ENCODE measurements at regions not wholly inside any gene's neighbourhood (a gene's known extent, or its start where the extent isn't known, plus 50 kb on each side); places are given as distances from the start of the nearest gene placed in this dataset.

- no peak overlapping the region for H3K4me3 ChIP-seq (ENCODE audit: low read depth, low read length)
- no peaks in the 10 kb centered on the region for H3K9me3 ChIP-seq (ENCODE audit: control insufficient read depth, insufficient read depth, low read depth, low read length)
- CTCF ChIA-PET = interaction anchor here (0.7 kb wide), 1 partner anchor 1404 kb away, joined by 3 read pairs; no protein-coding TSS in a partner anchor
- no peaks in the 10 kb centered on the region for H3K36me3 ChIP-seq (ENCODE audit: control insufficient read depth in 2 of 2, insufficient read depth in 1 of 2, low read length in 2 of 2)
- no peaks in the 10 kb centered on the region for H3K4me1 ChIP-seq (ENCODE audit: control insufficient read depth, insufficient read depth, low read length)
- POLR2A ChIA-PET = no interaction called here
- H3K27ac ChIP-seq (ENCODE audit: extremely low read depth, low read depth, low read length) = no peak overlapping the region
- no peak for TF ChIP-seq PRDM1 (tag by site-specific recombination; IDR thresholded peaks at IDR 0.05)
- no peak for TF ChIP-seq ZNF16 (tag by site-specific recombination; IDR thresholded peaks at IDR 0.05; ENCODE audit: low read depth)
- no peak for TF ChIP-seq ZNF596 (tag by site-specific recombination; IDR thresholded peaks at IDR 0.05)
- TF ChIP-seq ZNF610 (tag by site-specific recombination; IDR thresholded peaks at IDR 0.05; ENCODE audit: borderline replicate concordance) = no peak
- TF ChIP-seq, protein P1, sequence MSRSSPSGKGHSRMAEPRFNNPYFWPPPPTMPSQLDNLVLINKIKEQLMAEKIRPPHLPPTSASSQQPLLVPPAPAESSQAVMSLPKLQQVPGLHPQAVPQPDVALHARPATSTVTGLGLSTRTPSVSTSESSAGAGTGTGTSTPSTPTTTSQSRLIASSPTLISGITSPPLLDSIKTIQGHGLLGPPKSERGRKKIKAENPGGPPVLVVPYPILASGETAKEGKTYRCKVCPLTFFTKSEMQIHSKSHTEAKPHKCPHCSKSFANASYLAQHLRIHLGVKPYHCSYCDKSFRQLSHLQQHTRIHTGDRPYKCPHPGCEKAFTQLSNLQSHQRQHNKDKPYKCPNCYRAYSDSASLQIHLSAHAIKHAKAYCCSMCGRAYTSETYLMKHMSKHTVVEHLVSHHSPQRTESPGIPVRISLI (tag by site-specific recombination; IDR thresholded peaks at IDR 0.05) = no peak
- no peak for TF ChIP-seq ZNF26 (tag by site-specific recombination; IDR thresholded peaks at IDR 0.05)
- no peak for TF ChIP-seq ZNF514 (tag by site-specific recombination; IDR thresholded peaks at IDR 0.05)
- TF ChIP-seq ZNF48 (tag by site-specific recombination; IDR thresholded peaks at IDR 0.05) = no peak
- TF ChIP-seq, protein P2, sequence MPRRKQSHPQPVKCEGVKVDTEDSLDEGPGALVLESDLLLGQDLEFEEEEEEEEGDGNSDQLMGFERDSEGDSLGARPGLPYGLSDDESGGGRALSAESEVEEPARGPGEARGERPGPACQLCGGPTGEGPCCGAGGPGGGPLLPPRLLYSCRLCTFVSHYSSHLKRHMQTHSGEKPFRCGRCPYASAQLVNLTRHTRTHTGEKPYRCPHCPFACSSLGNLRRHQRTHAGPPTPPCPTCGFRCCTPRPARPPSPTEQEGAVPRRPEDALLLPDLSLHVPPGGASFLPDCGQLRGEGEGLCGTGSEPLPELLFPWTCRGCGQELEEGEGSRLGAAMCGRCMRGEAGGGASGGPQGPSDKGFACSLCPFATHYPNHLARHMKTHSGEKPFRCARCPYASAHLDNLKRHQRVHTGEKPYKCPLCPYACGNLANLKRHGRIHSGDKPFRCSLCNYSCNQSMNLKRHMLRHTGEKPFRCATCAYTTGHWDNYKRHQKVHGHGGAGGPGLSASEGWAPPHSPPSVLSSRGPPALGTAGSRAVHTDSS (tag by site-specific recombination; IDR thresholded peaks at IDR 0.05) = no peak
- TF ChIP-seq ZNF121 (tag by site-specific recombination; IDR thresholded peaks at IDR 0.05) = no peak
- TF ChIP-seq ZBTB21 (tag by site-specific recombination; IDR thresholded peaks at IDR 0.05) = no peak
- no peak for TF ChIP-seq KLF1 (tag by site-specific recombination; IDR thresholded peaks at IDR 0.05)
- no peak for TF ChIP-seq ZNF266 (tag by site-specific recombination; IDR thresholded peaks at IDR 0.05; ENCODE audit: low read depth)
- no peak for TF ChIP-seq PATZ1 (tag by site-specific recombination; IDR thresholded peaks at IDR 0.05)
- no peak for TF ChIP-seq ZNF133 (tag by site-specific recombination; IDR thresholded peaks at IDR 0.05)
- TF ChIP-seq ZNF398 (tag by site-specific recombination; IDR thresholded peaks at IDR 0.05) = no peak
- TF ChIP-seq WT1 (tag by site-specific recombination; IDR thresholded peaks at IDR 0.05) = no peak
Measured at GRCh38 chr5:144103611-144104485, 66.6 kb downstream of the YIPF5 start.
